HepG2 (cell line): ENCODE measurements at regions not wholly inside any gene's neighbourhood (a gene's known extent, or its start where the extent isn't known, plus 50 kb on each side); places are given as distances from the start of the nearest gene placed in this dataset.

Experiments
- ATAC-seq: fragments of 200-7000 bp; cut with Tn5 transposase; 3 replicates; pipeline ENCODE4 v1.9.1; 2020; ENCODE audit warnings: mild to moderate bottlenecking, moderate library complexity
- BruUV-seq: library from RNA; stranded (reverse); fragments of 400-500 nt; replicated peaks from 2 replicates; lab custom pipeline; 2021; lab: Mats Ljungman, UMichigan
- CTCF ChIA-PET: fragments of 300-600 bp; formaldehyde crosslinking; extraction: SDS; loops from one replicate; lab custom pipeline; 2021; ENCODE audit warnings: low total read pairs, inconsistent platforms, low intra/inter-chr PET ratio; lab: Yijun Ruan, JAX
- POLR2A ChIA-PET: fragments of 350-600 bp; sonication (Branson Sonifier 250); formaldehyde crosslinking; loops from one replicate; lab custom pipeline; 2020; ENCODE audit warnings: antibody characterized with exemption, inconsistent platforms; lab: Yijun Ruan, JAX
- DNase-seq: peaks from one replicate; pipeline ENCODE4 v3.0.0-alpha.2; 2015; ENCODE audit warnings: low spot score
- FAIRE-seq: peaks from 3 replicates; lab custom pipeline; 2011; peaks lifted over from hg19 to GRCh38; lab: Jason Lieb, UNC
- H2AFZ ChIP-seq: one replicate; pipeline ENCODE4 v1.6.1; 2011; ENCODE audit warnings: low read length, inconsistent platforms
- H3K27ac ChIP-seq: fragments of 300-600 bp; 3 replicates; pipeline ENCODE4 v1.8.0; 2011; ENCODE audit warnings: mixed run types, mild to moderate bottlenecking, mixed read lengths, low read length, inconsistent platforms; ENCODE audit not compliant: insufficient read depth; ENCODE audit errors: extremely low read length
- H3K27me3 ChIP-seq, 2 experiments: fragments of 200-600 bp in 1 of 2; 2 replicates in 1 of 2; 3 replicates in 1 of 2; pipeline versions ENCODE4 v1.6.0 to v1.8.0; 2011; ENCODE audit warnings: low read length in 2 of 2, mild to moderate bottlenecking in 2 of 2, moderate library complexity in 2 of 2, inconsistent platforms in 1 of 2; ENCODE audit not compliant: insufficient read depth in 2 of 2, control insufficient read depth in 1 of 2
- H3K36me3 ChIP-seq, 2 experiments: fragments of 200-600 bp in 1 of 2; replicated peaks in 1 of 2; 2 replicates in 1 of 2; 3 replicates in 1 of 2; pipeline versions ENCODE4 v1.5.1 to v1.8.0; 2011; ENCODE audit warnings: low read length in 2 of 2, inconsistent platforms in 1 of 2; ENCODE audit not compliant: insufficient read depth in 2 of 2, control insufficient read depth in 1 of 2
- H3K4me1 ChIP-seq: 2 replicates; pipeline ENCODE4 v1.5.1; 2012; ENCODE audit warnings: low read length, inconsistent platforms; ENCODE audit not compliant: insufficient read depth
- H3K4me2 ChIP-seq: 2 replicates; pipeline ENCODE4 v1.6.0; 2011; ENCODE audit warnings: low read depth, low read length, inconsistent platforms
- H3K4me3 ChIP-seq, 3 experiments: fragments of 200-600 bp in 1 of 3; sonication (generic), shearing (Covaris generic) in 1 of 3; replicated peaks in 1 of 3; 2 replicates each; pipeline ENCODE4 v1.5.1; 2011 to 2016; ENCODE audit warnings: low read length in 3 of 3, inconsistent platforms in 2 of 3, low read depth in 2 of 3, mild to moderate bottlenecking in 2 of 3, control low read depth in 1 of 3, mixed read lengths in 1 of 3; ENCODE audit not compliant: insufficient read depth in 1 of 3
- H3K79me2 ChIP-seq: one replicate; pipeline ENCODE4 v1.6.1; 2011; ENCODE audit warnings: low read length, inconsistent platforms; ENCODE audit not compliant: insufficient read depth
- H3K9ac ChIP-seq: 2 replicates; pipeline ENCODE4 v1.6.0; 2011; ENCODE audit warnings: mild to moderate bottlenecking, low read depth, low read length, inconsistent platforms; ENCODE audit not compliant: insufficient read depth
- H3K9me3 ChIP-seq: 2 replicates; pipeline ENCODE4 v1.5.1; 2012; ENCODE audit warnings: mild to moderate bottlenecking, low read length
- H4K20me1 ChIP-seq: 2 replicates; pipeline ENCODE4 v1.6.0; 2011; ENCODE audit warnings: inconsistent platforms, mild to moderate bottlenecking, low read length, moderate library complexity; ENCODE audit not compliant: insufficient read depth
- CCAR2 ChIP-seq: fragments of 200-400 bp; formaldehyde crosslinking; optimal IDR thresholded peaks from 2 replicates; pipeline ENCODE3; 2018; ENCODE audit warnings: low read depth, mild to moderate bottlenecking, low read length, moderate library complexity
- ELF4 ChIP-seq: sonication (generic); formaldehyde crosslinking; IDR thresholded peaks from 2 replicates; pipeline ENCODE4 v1.5.0; 2020; ENCODE audit warnings: missing genetic modification reagents, mild to moderate bottlenecking, moderate library complexity, borderline replicate concordance
- FOXP1 ChIP-seq, 2 experiments: fragments of 450-650 bp in 1 of 2; IDR thresholded peaks; 2 replicates each; pipeline ENCODE4 v1.6.1; 2017 to 2018; ENCODE audit warnings: antibody characterized with exemption in 1 of 2
- HOXA3 ChIP-seq: sonication (generic); formaldehyde crosslinking; IDR thresholded peaks from 2 replicates; pipeline ENCODE4 v1.5.0; 2020; ENCODE audit warnings: missing genetic modification reagents
- KDM6A ChIP-seq: IDR thresholded peaks from 2 replicates; pipeline ENCODE4 v1.6.1; 2016; ENCODE audit warnings: low read depth
- MED1 ChIP-seq: sonication (generic); formaldehyde crosslinking; IDR thresholded peaks from 2 replicates; pipeline ENCODE4 v1.4.0; 2020; ENCODE audit warnings: missing genetic modification reagents
- MYNN ChIP-seq: sonication (generic); formaldehyde crosslinking; IDR thresholded peaks from 2 replicates; pipeline ENCODE4 v1.4.0; 2020; ENCODE audit warnings: mild to moderate bottlenecking, low read depth, missing genetic modification reagents
- SATB2 ChIP-seq: sonication (generic); formaldehyde crosslinking; IDR thresholded peaks from 2 replicates; pipeline ENCODE4 v1.5.0; 2020; ENCODE audit warnings: missing genetic modification reagents
- WGBS: methylation state at CpG from one replicate; pipeline ENCODE4 v1.1.6; 2017; ENCODE audit warnings: low lambda C conversion rate; 5-methylcytosine and 5-hydroxymethylcytosine counted together
- in situ Hi-C: cut with HindIII; loops from 2 replicates; pipeline ENCODE4 v1.10.0; 2017; ENCODE audit warnings: low pct_unique_long_range_greater_than_20kb; ENCODE audit not compliant: extremely low pct_ligation_motif_present
- intact Hi-C: fragments of 100-400 bp; cut with micrococcal nuclease; formaldehyde crosslinking; loops from one replicate; pipeline ENCODE4 v1.10.0; 2022; ENCODE audit not compliant: unreplicated experiment

- FAIRE-seq, result no peak
- Histone ChIP-seq H2AFZ (no peak overlapping the region), H3K9ac (no peak overlapping the region), H3K4me3 (no peak overlapping the region), H3K79me2 (no peaks in the 10 kb centered on the region), H3K36me3 (no peaks in the 10 kb centered on the region), H3K27ac (no peak overlapping the region), H3K4me2 (no peak overlapping the region), H4K20me1 (no peaks in the 10 kb centered on the region)
- BruUV-seq, result no TSS peak
- intact Hi-C loops, result no loop called here
- TF ChIP-seq FOXP1 (IDR thresholded peaks at IDR 0.05) (no peak), FOXP1 (CRISPR knock-in tag; IDR thresholded peaks at IDR 0.05) (no peak), ELF4 (CRISPR knock-in tag) (no peak), MED1 (CRISPR knock-in tag) (no peak), CCAR2 (no peak), KDM6A (no peak), HOXA3 (CRISPR knock-in tag) (no peak)
- TF ChIP-seq, all 625 proteins: peak for 0
- DNase-seq (no peak), ATAC-seq (no peak)
- no peaks in the 10 kb centered on the region for H3K9me3 ChIP-seq
- H3K4me1 ChIP-seq, result no peaks in the 10 kb centered on the region
- in situ Hi-C loops, result no loop called here
- CTCF ChIA-PET, result no interaction called here
- POLR2A ChIA-PET, result no interaction called here
- no peaks in the 10 kb centered on the region; a peak in 1 of 5 replicates for H3K27me3 ChIP-seq
- 50% methylated on average over 3 of the region's 3 CpGs for WGBS
Measured at GRCh38 chr18:22503803-22504202, 86.1 kb upstream of the CTAGE1 start.

- TF ChIP-seq MYNN (CRISPR knock-in tag) (no peak), SATB2 (CRISPR knock-in tag) (no peak)
- no peaks in the 10 kb centered on the region for H3K9me3 ChIP-seq
- ATAC-seq (no peak), FAIRE-seq (no peak), DNase-seq (no peak)
- POLR2A ChIA-PET, result no interaction called here
- no peaks in the 10 kb centered on the region for H3K36me3 ChIP-seq
- H3K27ac ChIP-seq, result no peak overlapping the region
- no peak overlapping the region for H2AFZ ChIP-seq
- in situ Hi-C loops (no loop called here), intact Hi-C loops (no loop called here)
- CTCF ChIA-PET, result no interaction called here
- 31% methylated on average over 2 of the region's 2 CpGs for WGBS
- H3K4me2 ChIP-seq, result no peak overlapping the region
- no peaks in the 10 kb centered on the region; a peak in 1 of 5 replicates for H3K27me3 ChIP-seq
- H3K9ac ChIP-seq, result no peak overlapping the region
- no peaks in the 10 kb centered on the region for H3K79me2 ChIP-seq
- no peaks in the 10 kb centered on the region for H3K4me1 ChIP-seq
- BruUV-seq, result no TSS peak
- H4K20me1 ChIP-seq, result no peaks in the 10 kb centered on the region
- no peak overlapping the region for H3K4me3 ChIP-seq
Measured at GRCh38 chr18:22504251-22505030, 86.7 kb upstream of the CTAGE1 start.
